ENCODE measurements at regions not wholly inside any gene's neighbourhood (a gene's known extent, or its start where the extent isn't known, plus 50 kb on each side); places are given as distances from the start of the nearest gene placed in this dataset. TPM values are rescaled to one million over a fixed set of nuclear protein-coding genes. Genes with fewer than 3 reads are reported as not detected.

DNA sequence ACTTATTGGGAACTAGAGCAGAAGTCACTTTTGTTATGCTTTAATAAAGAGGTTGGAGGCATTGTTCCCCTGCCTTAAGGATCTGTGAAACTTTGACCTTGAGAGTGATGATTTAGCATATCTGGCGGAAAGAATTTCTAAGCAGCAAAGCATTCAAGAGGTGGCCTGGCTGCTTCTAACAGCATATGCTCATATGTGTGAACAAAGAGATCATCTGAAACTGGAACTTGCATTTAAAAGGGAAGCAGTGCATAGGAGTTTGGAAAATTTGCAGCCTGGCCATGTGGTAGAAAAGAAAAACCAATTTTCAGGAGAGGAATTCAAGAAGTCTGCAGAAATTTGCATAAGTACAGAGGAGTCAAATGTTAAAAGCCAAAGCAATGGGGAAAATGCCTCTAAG lies 56.4 kb upstream of the GOLIM4 start:
- Histone ChIP-seq H3K27ac (no peak overlapping the region), H3K36me3 (replicated peaks; ENCODE audit: insufficient read depth, low read depth) (no peaks in the 10 kb centered on the region), H3K4me1 (ENCODE audit: insufficient read depth) (no peaks in the 10 kb centered on the region), H3K27me3 (no peaks in the 10 kb centered on the region), H3K9me3 (ENCODE audit: low read depth) (no peaks in the 10 kb centered on the region), H3K79me2 (no peaks in the 10 kb centered on the region), H3K9me2 (replicated peaks; ENCODE audit: insufficient read depth) (no peaks in the 10 kb centered on the region), H3K4me2 (no peak overlapping the region), H3K4me3 (no peak overlapping the region), H2AFZ (no peak overlapping the region), H4K20me1 (ENCODE audit: insufficient read depth, poor library complexity, severe bottlenecking) (no peaks in the 10 kb centered on the region)
- TF ChIP-seq, protein P1, sequence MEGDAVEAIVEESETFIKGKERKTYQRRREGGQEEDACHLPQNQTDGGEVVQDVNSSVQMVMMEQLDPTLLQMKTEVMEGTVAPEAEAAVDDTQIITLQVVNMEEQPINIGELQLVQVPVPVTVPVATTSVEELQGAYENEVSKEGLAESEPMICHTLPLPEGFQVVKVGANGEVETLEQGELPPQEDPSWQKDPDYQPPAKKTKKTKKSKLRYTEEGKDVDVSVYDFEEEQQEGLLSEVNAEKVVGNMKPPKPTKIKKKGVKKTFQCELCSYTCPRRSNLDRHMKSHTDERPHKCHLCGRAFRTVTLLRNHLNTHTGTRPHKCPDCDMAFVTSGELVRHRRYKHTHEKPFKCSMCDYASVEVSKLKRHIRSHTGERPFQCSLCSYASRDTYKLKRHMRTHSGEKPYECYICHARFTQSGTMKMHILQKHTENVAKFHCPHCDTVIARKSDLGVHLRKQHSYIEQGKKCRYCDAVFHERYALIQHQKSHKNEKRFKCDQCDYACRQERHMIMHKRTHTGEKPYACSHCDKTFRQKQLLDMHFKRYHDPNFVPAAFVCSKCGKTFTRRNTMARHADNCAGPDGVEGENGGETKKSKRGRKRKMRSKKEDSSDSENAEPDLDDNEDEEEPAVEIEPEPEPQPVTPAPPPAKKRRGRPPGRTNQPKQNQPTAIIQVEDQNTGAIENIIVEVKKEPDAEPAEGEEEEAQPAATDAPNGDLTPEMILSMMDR (IDR thresholded peaks at IDR 0.05; ENCODE audit: poor library complexity) = no peak
- TF ChIP-seq EZH2phosphoT487 (IDR thresholded peaks at IDR 0.05; ENCODE audit: low read depth, severe bottlenecking, unreplicated experiment) = no peak
- TF ChIP-seq EZH2 (IDR thresholded peaks at IDR 0.05; ENCODE audit: borderline replicate concordance) = no peak
- no peak for DNase-seq (ENCODE audit: low spot score)
- WGBS (ENCODE audit: low lambda C conversion rate, missing lambda C conversion rate) = 100% methylated on average over 1 of the region's 1 CpG

MicroRNA genes in the stretch of these regions (microRNA counts, 767-probe panel; counts per million panel counts)
- not detected for microRNA hsa-miR-551b-3p

Small RNA genes lying in the stretch of these regions (microRNA-seq; reads per million reads assigned to microRNA genes)
- gene MIR551B = 21.9 reads per million, percentile 40 among the genes with 10 or more reads in this experiment

Small RNA genes lying in the stretch of these regions (small RNA-seq; reads per million reads assigned to genes)
- gene MIR551B (1.2 reads per million, percentile 77 among the genes with 10 or more reads in this experiment), gene RNU2-20P (not detected)
